Bronchial epithelial cell (primary cell): ENCODE measurements at regions not wholly inside any gene's neighbourhood (a gene's known extent, or its start where the extent isn't known, plus 50 kb on each side); places are given as distances from the start of the nearest gene placed in this dataset.

Experiments used
- DNase-seq: peaks from one replicate; pipeline ENCODE4 v3.0.0-alpha.2; 2010; ENCODE audit warnings: low read depth
- FAIRE-seq: peaks from 2 replicates; lab custom pipeline; 2011; peaks lifted over from hg19 to GRCh38; lab: Jason Lieb, UNC
- H3K27me3 ChIP-seq: 2 replicates; pipeline ENCODE4 v1.5.1; 2011; ENCODE audit warnings: low read length; ENCODE audit not compliant: control insufficient read depth, insufficient read depth
- H3K36me3 ChIP-seq: 2 replicates; pipeline ENCODE4 v1.5.1; 2011; ENCODE audit warnings: low read length; ENCODE audit not compliant: control insufficient read depth, insufficient read depth
- H3K4me3 ChIP-seq: 2 replicates; pipeline ENCODE4 v1.5.1; 2011; ENCODE audit warnings: mild to moderate bottlenecking, low read depth, low read length, control low read depth
- TF ChIP-seq, protein P1 (sequence below): IDR thresholded peaks from 2 replicates; pipeline ENCODE4 v1.5.1; 2011; ENCODE audit warnings: mild to moderate bottlenecking, moderate library complexity, low read length, control low read depth, inconsistent platforms; ENCODE audit not compliant: insufficient read depth, severe bottlenecking

DNA sequence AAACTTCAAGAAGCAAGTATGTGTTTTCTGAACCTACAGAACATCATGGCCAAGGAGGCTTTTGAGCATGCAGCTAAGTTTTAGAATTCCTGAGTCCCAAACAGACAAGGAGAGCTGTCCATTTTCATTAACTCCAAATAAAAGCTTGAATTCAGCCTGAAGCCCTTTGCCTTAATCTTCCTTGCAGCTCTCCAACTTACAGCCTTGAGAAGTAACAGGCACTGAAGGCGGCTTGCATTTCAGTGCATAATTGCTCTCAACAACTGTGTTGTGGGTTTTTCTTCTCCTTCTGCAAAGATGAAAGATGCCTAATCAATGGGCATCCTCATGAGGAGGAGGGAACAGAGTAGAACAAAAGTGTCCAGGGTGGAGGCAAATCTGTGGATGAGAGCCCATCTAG, 286.0 kb downstream of the FAT3 start:
- no peak for DNase-seq
- FAIRE-seq: no peak

DNA sequence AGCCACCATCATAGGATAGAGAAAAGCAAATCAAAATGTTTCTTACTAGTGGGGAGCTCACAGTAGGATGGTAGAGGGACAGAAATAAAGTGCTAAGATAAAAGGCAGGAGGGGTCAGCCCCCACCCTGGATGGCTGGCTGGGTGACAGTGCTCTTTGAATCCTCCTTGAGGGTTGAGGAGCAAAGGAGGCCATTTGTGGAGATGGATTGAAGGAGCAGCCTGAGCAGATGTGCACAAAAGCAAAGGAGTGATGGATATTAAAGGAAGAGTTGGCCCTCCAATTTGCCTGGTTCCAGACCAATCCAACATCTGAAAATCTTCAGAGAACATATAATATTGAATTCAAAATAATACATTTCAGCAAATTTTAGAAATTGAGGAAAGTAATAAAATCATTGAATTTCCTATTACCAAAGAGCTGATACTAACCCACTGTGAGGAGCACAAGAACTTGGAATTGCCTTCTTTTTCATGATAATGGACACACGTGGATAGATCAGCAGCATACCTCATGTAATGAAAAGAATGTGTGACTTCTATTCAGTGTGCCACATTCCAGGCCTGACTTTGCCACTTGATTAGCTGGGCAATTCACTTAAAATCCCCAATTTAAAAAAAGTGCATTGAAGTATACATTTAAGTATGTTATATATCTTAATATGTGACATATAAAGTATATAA, 287.0 kb downstream of the FAT3 start:
- TF ChIP-seq, protein P1, sequence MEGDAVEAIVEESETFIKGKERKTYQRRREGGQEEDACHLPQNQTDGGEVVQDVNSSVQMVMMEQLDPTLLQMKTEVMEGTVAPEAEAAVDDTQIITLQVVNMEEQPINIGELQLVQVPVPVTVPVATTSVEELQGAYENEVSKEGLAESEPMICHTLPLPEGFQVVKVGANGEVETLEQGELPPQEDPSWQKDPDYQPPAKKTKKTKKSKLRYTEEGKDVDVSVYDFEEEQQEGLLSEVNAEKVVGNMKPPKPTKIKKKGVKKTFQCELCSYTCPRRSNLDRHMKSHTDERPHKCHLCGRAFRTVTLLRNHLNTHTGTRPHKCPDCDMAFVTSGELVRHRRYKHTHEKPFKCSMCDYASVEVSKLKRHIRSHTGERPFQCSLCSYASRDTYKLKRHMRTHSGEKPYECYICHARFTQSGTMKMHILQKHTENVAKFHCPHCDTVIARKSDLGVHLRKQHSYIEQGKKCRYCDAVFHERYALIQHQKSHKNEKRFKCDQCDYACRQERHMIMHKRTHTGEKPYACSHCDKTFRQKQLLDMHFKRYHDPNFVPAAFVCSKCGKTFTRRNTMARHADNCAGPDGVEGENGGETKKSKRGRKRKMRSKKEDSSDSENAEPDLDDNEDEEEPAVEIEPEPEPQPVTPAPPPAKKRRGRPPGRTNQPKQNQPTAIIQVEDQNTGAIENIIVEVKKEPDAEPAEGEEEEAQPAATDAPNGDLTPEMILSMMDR: no peak
- Histone ChIP-seq H3K4me3 (no peak overlapping the region), H3K27me3 (no peaks in the 10 kb centered on the region), H3K36me3 (no peaks in the 10 kb centered on the region)
- FAIRE-seq (no peak), DNase-seq (no peak)

More for the DNA sequence above, 286.0 kb downstream of the FAT3 start:
- H3K36me3 ChIP-seq: no peaks in the 10 kb centered on the region
- no peaks in the 10 kb centered on the region for H3K27me3 ChIP-seq
- TF ChIP-seq, protein P1: no peak
- H3K4me3 ChIP-seq: no peak overlapping the region

DNA sequence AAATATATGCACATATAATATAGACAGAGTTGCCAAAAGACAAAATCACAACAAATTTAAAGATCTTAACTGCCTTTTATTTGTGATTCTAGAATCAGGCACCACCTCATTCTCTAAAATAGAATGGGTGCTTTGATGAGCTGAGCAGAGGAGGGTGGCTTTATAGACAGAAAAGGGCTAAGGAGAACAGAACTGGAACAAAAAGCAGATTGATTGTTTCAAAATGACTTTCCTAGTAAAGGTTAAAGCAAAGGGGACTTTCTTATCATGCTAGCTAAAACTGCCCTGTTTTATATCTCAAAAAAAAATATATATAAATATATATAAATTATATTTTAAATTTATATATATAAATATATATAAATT, 287.6 kb downstream of the FAT3 start:
- no peaks in the 10 kb centered on the region for H3K27me3 ChIP-seq
- no peak for FAIRE-seq
- H3K36me3 ChIP-seq: no peaks in the 10 kb centered on the region
- TF ChIP-seq, protein P1: no peak
- no peak for DNase-seq
- no peak overlapping the region for H3K4me3 ChIP-seq

DNA sequence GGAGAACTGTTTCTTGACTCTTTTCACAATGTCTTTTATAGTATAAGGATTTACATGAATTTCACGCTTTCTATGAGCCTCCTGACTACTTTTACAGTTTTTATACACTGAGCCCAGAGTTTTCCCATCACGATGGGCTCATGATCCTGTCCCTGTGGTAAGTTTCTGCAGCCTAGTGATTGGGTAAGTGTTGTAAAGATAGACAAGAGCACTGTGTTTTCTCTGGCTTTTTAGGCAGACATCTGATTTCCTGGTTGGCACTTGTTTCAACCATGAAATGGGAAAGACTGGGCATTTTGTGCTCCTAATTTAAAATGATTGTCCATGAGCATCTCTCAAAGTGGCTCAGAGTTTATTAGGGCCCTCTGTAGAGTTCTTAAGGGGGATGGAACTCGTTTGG, 299.0 kb downstream of the FAT3 start:
- TF ChIP-seq, protein P1: no peak
- H3K36me3 ChIP-seq: no peaks in the 10 kb centered on the region
- no peak overlapping the region for H3K4me3 ChIP-seq
- no peak for DNase-seq
- FAIRE-seq: no peak
- H3K27me3 ChIP-seq: no peaks in the 10 kb centered on the region

DNA sequence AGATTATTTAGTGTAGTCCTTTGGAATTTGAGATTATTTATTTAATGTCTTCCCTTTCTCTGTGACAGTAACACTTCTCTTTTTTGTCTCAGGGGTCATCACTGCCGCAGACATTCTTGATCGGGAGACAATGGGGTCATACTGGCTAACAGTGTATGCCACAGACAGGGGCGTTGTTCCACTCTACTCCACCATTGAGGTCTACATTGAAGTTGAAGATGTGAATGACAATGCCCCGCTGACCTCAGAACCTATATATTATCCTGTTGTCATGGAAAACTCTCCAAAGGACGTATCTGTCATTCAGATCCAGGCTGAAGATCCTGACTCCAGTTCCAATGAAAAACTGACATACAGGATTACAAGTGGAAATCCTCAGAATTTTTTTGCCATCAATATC, 299.9 kb downstream of the FAT3 start:
- FAIRE-seq (no peak), DNase-seq (no peak)
- TF ChIP-seq, protein P1: no peak
- H3K36me3 ChIP-seq: no peaks in the 10 kb centered on the region
- no peaks in the 10 kb centered on the region for H3K27me3 ChIP-seq
- no peak overlapping the region for H3K4me3 ChIP-seq

DNA sequence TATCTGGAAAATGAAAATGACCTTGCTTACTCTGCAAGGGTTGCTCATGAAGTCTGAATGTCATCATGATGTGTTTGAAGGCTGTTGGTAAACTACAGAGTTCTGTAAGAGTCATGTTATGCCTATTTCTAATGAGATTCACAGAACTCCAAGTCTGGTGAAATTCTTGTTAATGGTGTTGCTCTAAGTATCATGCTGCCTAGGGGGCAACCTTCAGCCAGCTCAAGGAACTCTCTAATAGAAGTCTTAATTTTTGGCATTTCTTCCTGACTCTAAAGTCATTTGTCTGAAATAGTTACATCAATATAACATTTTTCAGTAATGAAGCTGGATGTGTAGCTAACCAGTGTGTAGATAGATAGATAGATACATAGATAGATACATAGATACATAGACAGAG, 302.8 kb downstream of the FAT3 start:
- no peak for FAIRE-seq
- TF ChIP-seq, protein P1: no peak
- no peaks in the 10 kb centered on the region for H3K27me3 ChIP-seq
- no peak for DNase-seq
- H3K4me3 ChIP-seq: no peak overlapping the region
- no peaks in the 10 kb centered on the region for H3K36me3 ChIP-seq
